Ascending aorta (tissue), 2 donors: ENCODE measurements at regions not wholly inside any gene's neighbourhood (a gene's known extent, or its start where the extent isn't known, plus 50 kb on each side); places are given as distances from the start of the nearest gene placed in this dataset.

Experiments
- DNase-seq, 2 donors: peaks; one replicate each; pipeline ENCODE4 v3.0.0-alpha.2; 2019; ENCODE audit warnings: low spot score in 2 of 2
- H3K27ac ChIP-seq, 2 donors: fragments of 200-600 bp; sonication (generic); one replicate each; pipeline ENCODE4 v1.5.1; 2016 to 2017; ENCODE audit warnings: mild to moderate bottlenecking in 1 of 2
- H3K27me3 ChIP-seq: fragments of 200-600 bp; sonication (generic); one replicate; pipeline ENCODE4 v1.5.1; 2017
- H3K36me3 ChIP-seq, 2 donors: fragments of 200-600 bp; sonication (generic); one replicate each; pipeline ENCODE4 v1.5.1; 2016
- H3K4me1 ChIP-seq, 2 donors: fragments of 200-600 bp; sonication (generic); one replicate each; pipeline ENCODE4 v1.5.1; 2016 to 2017; ENCODE audit warnings: mild to moderate bottlenecking in 1 of 2
- H3K4me3 ChIP-seq, 2 donors: fragments of 200-600 bp; sonication (generic); one replicate each; pipeline ENCODE4 v1.5.1; 2016 to 2017; ENCODE audit warnings: mild to moderate bottlenecking in 1 of 2
- H3K9me3 ChIP-seq, 2 donors: fragments of 200-600 bp; sonication (generic); one replicate each; pipeline ENCODE4 v1.5.1; 2016
- intact Hi-C: fragments of 100-400 bp; cut with DNase I; formaldehyde crosslinking; loops from one replicate; pipeline ENCODE4 v1.15.1; 2023
- TF ChIP-seq, protein P1 (sequence below), 3 experiments: fragments of 200-600 bp in 2 of 3; fragments of 450-650 bp in 1 of 3; sonication (generic) in 2 of 3; IDR thresholded peaks; one replicate each; pipeline ENCODE4 v1.5.1; 2016 to 2019; ENCODE audit warnings: antibody characterized with exemption in 3 of 3, mild to moderate bottlenecking in 1 of 3, moderate library complexity in 1 of 3

DNA sequence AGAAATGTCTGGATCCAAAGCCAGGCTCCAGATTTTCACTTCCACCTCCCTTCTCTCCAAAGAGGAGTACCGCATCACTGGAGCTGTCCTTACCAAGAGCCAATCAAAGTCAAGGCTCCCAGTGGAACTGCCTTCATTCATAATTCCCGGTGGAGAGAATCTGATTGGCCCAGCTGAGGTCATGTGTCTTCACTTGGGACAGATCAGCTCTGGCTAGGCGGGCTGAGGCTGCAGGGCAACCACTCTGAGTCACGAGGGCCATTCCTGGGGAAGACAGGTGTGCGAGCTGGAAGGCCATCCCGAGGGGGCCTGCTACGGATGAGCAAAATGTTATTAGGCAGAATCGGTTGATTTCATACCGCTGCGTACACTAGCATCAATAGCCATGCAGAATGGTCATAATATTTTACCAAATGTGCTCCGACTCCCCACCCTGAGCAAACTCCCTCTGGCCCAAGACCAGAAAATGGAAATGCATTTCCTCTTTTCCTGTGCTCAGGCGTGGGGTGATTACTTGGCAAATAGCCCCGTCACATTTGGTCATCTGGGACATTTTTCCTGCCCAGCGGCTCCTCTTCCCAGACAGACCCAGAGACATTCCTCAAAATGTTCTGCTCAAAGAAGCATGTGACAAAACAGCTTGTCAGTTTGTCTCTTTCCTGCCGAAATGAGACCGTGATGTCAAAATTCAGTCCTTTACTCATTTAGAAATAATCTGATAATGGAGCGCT, 111.1 kb downstream of the AIPL1 start:
- Histone ChIP-seq H3K27ac (no peak overlapping the region), H3K9me3 (no peaks in the 10 kb centered on the region), H3K4me1 (no peaks in the 10 kb centered on the region), H3K4me3 (no peak overlapping the region), H3K27me3 (no peaks in the 10 kb centered on the region), H3K36me3 (no peaks in the 10 kb centered on the region)
- intact Hi-C loops: no loop called here
- TF ChIP-seq, protein P1, sequence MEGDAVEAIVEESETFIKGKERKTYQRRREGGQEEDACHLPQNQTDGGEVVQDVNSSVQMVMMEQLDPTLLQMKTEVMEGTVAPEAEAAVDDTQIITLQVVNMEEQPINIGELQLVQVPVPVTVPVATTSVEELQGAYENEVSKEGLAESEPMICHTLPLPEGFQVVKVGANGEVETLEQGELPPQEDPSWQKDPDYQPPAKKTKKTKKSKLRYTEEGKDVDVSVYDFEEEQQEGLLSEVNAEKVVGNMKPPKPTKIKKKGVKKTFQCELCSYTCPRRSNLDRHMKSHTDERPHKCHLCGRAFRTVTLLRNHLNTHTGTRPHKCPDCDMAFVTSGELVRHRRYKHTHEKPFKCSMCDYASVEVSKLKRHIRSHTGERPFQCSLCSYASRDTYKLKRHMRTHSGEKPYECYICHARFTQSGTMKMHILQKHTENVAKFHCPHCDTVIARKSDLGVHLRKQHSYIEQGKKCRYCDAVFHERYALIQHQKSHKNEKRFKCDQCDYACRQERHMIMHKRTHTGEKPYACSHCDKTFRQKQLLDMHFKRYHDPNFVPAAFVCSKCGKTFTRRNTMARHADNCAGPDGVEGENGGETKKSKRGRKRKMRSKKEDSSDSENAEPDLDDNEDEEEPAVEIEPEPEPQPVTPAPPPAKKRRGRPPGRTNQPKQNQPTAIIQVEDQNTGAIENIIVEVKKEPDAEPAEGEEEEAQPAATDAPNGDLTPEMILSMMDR (IDR thresholded peaks at IDR 0.05): no peak
- DNase-seq: no peak

DNA sequence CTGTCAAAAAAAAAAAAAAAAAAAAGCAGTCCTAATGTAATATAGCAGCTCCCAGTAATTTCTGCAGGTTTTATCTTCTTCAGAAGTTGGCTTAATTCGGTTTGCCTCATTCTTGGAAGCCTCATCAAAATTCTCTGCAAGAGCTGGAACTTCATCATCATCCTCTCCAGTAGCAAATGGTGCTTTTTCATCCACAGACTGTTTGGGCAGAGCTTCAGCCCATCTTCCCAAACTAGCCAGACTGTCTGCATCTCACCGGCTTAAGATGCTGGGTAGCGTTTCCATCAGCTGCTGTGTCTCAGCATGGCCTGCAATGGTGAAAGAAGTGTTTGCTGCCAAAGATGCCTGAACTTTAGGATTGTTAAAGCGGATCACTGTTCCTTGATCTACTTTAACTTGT, 112.6 kb downstream of the AIPL1 start:
- H3K4me3 ChIP-seq: no peak overlapping the region
- H3K4me1 ChIP-seq: no peaks in the 10 kb centered on the region
- no peaks in the 10 kb centered on the region for H3K36me3 ChIP-seq
- H3K27me3 ChIP-seq: no peaks in the 10 kb centered on the region
- H3K9me3 ChIP-seq: no peaks in the 10 kb centered on the region
- intact Hi-C loops: no loop called here
- DNase-seq: no peak
- H3K27ac ChIP-seq: no peak overlapping the region
- TF ChIP-seq, protein P1 (IDR thresholded peaks at IDR 0.05): no peak

DNA sequence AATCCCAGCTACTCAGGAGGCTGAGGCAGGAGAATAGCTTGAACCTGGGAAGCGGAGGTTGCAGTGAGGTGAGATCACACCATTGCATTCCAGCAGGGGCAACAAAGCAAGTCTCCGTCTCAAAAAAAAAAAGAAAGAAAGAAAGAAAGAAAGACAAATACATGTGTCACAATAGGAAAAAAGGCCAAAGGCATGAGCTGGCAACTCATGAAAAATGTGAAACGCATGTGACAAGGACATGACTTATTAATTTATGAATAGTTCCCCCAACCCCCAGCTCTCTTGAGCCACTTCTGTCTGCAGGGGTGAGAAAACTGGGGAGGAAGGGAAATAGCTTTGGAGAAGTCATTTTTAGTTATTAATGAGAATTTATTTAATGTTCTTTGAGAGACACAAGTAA, 120.6 kb downstream of the AIPL1 start:
- no peak for DNase-seq
- no peak overlapping the region for H3K4me3 ChIP-seq
- intact Hi-C loops: no loop called here
- no peaks in the 10 kb centered on the region for H3K9me3 ChIP-seq
- H3K27me3 ChIP-seq: no peaks in the 10 kb centered on the region
- no peaks in the 10 kb centered on the region for H3K36me3 ChIP-seq
- H3K27ac ChIP-seq: no peak overlapping the region
- TF ChIP-seq, protein P1 (IDR thresholded peaks at IDR 0.05): no peak
- H3K4me1 ChIP-seq: no peaks in the 10 kb centered on the region

DNA sequence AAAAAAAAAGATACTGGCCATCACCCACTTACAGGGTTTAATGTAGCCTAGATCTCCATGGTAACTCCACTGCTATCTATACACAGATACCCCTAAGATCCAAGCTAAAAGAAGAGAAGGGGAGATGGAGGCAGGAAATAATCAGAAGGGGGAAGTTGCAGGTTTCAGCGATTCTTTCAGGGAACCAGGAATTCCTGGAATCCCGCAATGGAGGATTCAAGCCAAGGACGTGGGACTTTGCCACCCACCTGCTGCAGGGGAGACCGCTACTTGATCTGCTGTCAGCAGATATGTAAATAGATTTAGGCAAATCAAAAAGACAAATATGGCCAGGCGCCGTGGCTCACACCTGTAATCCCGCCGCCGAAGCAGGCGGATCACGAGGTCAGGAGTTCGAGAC, 121.1 kb downstream of the AIPL1 start:
- Histone ChIP-seq H3K27ac (no peak overlapping the region), H3K27me3 (no peaks in the 10 kb centered on the region), H3K4me1 (no peaks in the 10 kb centered on the region), H3K36me3 (no peaks in the 10 kb centered on the region), H3K9me3 (no peaks in the 10 kb centered on the region), H3K4me3 (no peak overlapping the region)
- no peak for DNase-seq
- intact Hi-C loops: no loop called here
- TF ChIP-seq, protein P1 (IDR thresholded peaks at IDR 0.05): no peak

DNA sequence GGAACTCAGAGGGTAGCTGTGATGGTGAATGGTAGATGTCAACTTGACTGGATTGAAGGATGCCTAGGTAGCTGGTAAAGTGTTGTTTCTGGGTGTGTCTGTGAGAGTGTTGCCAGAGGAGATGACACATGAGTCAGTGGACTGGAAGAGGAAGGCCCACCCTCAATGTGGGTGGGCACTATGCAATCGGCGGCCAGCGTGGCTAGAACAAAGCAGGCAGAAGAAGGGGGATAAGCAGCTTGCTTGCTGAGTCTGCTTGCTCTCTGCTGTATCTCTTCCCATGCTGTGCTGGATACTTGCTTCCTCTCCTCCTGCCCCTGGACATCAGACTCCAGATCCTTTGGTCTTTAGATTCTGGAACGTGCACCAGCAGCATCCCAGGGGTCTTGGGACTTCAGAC, 128.1 kb downstream of the AIPL1 start:
- Histone ChIP-seq H3K27ac (no peak overlapping the region), H3K36me3 (no peaks in the 10 kb centered on the region), H3K4me1 (no peaks in the 10 kb centered on the region), H3K9me3 (no peaks in the 10 kb centered on the region), H3K4me3 (no peak overlapping the region), H3K27me3 (no peaks in the 10 kb centered on the region)
- intact Hi-C loops: no loop called here
- no peak for DNase-seq
- TF ChIP-seq, protein P1 (IDR thresholded peaks at IDR 0.05): no peak
